ENCODE measurements at regions not wholly inside any gene's neighbourhood (a gene's known extent, or its start where the extent isn't known, plus 50 kb on each side); places are given as distances from the start of the nearest gene placed in this dataset.
"Not testable (repeated sequence)": the region's sequence is repeated elsewhere in the genome, so short reads cannot be mapped to it uniquely, and the experiment has no call there.

GRCh38 chr3:195637011-195637410 is 53.3 kb upstream of the APOD start:
- H3K4me3 ChIP-seq (replicated peaks in 1 of 2; ENCODE audit: low read depth in 2 of 2, low read length in 2 of 2); DNase-seq (ENCODE audit: low read depth in 2 of 2): not testable (repeated sequence)

- not testable (repeated sequence) for DNase-seq (ENCODE audit: low read depth in 2 of 2); H3K4me3 ChIP-seq (replicated peaks in 1 of 2; ENCODE audit: low read depth in 2 of 2, low read length in 2 of 2)
Measured at GRCh38 chr3:195635898-195636685, 52.4 kb upstream of the APOD start.

GRCh38 chr3:195635262-195635873 is 51.6 kb upstream of the APOD start:
- not testable (repeated sequence) for H3K4me3 ChIP-seq (replicated peaks in 1 of 2; ENCODE audit: low read depth in 2 of 2, low read length in 2 of 2); DNase-seq (ENCODE audit: low read depth in 2 of 2)

- H3K4me3 ChIP-seq (replicated peaks in 1 of 2; ENCODE audit: low read depth in 2 of 2, low read length in 2 of 2) = peak overlapping the region; percentile 42 to 46
- DNase-seq (ENCODE audit: low read depth in 2 of 2) = not testable (repeated sequence)
Measured at GRCh38 chr3:195634426-195635261, 50.9 kb upstream of the APOD start.
